Dendritic cell treated with granulocyte-macrophage colony-stimulating factor and Interleukin-4, amounts not matched to agents 40 ng/mL and 50 ng/mL, for 4 days (primary cell): ENCODE measurements at regions not wholly inside any gene's neighbourhood (a gene's known extent, or its start where the extent isn't known, plus 50 kb on each side); places are given as distances from the start of the nearest gene placed in this dataset.
"Not testable (repeated sequence)": the region's sequence is repeated elsewhere in the genome, so short reads cannot be mapped to it uniquely, and the experiment has no call there.

Source experiments
- H3K27ac Mint-ChIP-seq: one replicate; pipeline ENCODE4 v1.8.0; 2022; ENCODE audit warnings: mild to moderate bottlenecking, mixed read lengths
- H3K27me3 Mint-ChIP-seq: one replicate; pipeline ENCODE4 v1.8.0; 2022; ENCODE audit warnings: mild to moderate bottlenecking, mixed read lengths
- H3K36me3 Mint-ChIP-seq: one replicate; pipeline ENCODE4 v1.8.0; 2022; ENCODE audit warnings: low read depth, mixed read lengths
- H3K4me1 Mint-ChIP-seq: one replicate; pipeline ENCODE4 v1.8.0; 2022; ENCODE audit warnings: low read depth, mixed read lengths
- H3K4me3 Mint-ChIP-seq: one replicate; pipeline ENCODE4 v1.8.0; 2022; ENCODE audit warnings: mild to moderate bottlenecking, moderate library complexity, mixed read lengths
- H3K9me3 Mint-ChIP-seq: one replicate; pipeline ENCODE4 v1.8.0; 2022; ENCODE audit warnings: mixed read lengths
- intact Hi-C: fragments of 100-400 bp; cut with micrococcal nuclease; formaldehyde crosslinking; loops from one replicate; pipeline ENCODE4 v1.15.0; 2022

DNA sequence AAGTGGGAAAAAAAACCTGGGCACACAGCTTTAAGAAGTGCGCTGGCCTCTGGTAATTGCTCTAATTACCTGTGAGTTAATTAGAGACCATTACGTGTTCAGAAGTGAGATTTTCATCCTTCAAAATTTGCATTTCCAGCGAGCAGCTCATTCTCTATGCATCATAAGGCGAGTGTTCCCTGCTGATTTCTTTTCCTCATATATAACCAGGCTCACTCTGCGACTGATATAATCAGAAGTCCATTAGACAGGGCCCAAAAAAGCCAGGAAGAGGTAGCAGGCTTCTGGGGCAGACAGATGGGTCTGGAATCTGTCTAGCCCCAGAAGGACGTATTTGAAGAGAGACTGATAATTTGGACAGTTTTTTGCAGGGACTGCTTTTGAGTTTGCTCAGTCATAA, 158.7 kb downstream of the MTHFS start:
- Mint-ChIP-seq H3K4me1 (no peaks in the 10 kb centered on the region), H3K27me3 (peaks cover 15% of the 10 kb centered on the region), H3K4me3 (no peak overlapping the region), H3K9me3 (peaks cover 30% of the 10 kb centered on the region), H3K27ac (no peak overlapping the region), H3K36me3 (no peaks in the 10 kb centered on the region)
- intact Hi-C loops, result no loop called here

DNA sequence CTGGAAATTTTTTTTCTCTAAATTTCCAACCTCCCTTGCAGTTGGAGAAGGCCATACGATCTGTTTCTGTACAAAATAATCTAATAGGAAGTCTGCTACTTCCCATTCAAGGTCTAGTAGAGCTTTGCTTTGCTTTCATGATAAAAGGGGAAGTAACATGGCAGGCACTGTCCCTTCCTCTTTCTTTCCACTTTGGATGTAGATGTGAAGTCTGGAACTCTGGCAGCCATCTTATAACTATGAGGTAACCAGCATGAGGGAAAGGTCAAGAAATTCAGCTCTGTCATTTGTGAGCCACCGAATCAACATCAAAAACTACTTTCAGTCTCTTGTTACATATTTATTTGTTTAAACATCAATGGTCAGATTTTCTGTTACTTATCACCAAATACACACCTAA, 156.3 kb downstream of the MTHFS start:
- Mint-ChIP-seq H3K4me3 (no peak overlapping the region), H3K27ac (no peak overlapping the region), H3K9me3 (peaks cover 30% of the 10 kb centered on the region), H3K27me3 (peaks cover 15% of the 10 kb centered on the region), H3K4me1 (no peaks in the 10 kb centered on the region), H3K36me3 (no peaks in the 10 kb centered on the region)
- intact Hi-C loops, result no loop called here

- Mint-ChIP-seq H3K4me3 (no peak overlapping the region), H3K27ac (no peak overlapping the region), H3K4me1 (no peaks in the 10 kb centered on the region), H3K27me3 (no peaks in the 10 kb centered on the region), H3K36me3 (no peaks in the 10 kb centered on the region), H3K9me3 (peaks cover 34% of the 10 kb centered on the region)
- intact Hi-C loops, result no loop called here
Observed at GRCh38 chr15:79743032-79743431, 153.8 kb downstream of the MTHFS start.

DNA sequence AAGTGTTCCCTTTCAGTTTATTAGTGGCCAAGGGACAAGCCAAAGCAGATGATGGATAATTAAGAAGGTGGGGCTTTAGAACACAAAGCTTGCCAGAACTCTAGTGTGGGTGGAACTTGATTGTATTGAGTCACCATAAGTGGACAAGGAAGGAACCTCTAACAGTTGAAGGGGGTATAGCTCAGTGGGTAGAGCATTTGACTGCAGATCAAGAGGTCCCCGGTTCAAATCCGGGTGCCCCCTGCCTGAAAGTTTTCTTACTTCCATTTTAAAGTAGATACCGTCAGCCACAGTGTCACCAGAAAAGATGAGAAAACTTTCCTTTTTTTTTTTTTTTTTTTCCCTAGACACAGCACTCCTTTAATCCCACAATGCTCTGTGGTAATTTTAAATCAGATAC, 152.3 kb downstream of the MTHFS start:
- H3K27ac Mint-ChIP-seq, intact Hi-C loops, H3K36me3 Mint-ChIP-seq, H3K27me3 Mint-ChIP-seq, H3K4me3 Mint-ChIP-seq, H3K4me1 Mint-ChIP-seq: not testable (repeated sequence)
- H3K9me3 Mint-ChIP-seq, result peaks cover 41% of the 10 kb centered on the region

- no peaks in the 10 kb centered on the region for H3K9me3 Mint-ChIP-seq
- no peak overlapping the region for H3K4me3 Mint-ChIP-seq
- intact Hi-C loops, result no loop called here
- no peaks in the 10 kb centered on the region for H3K4me1 Mint-ChIP-seq
- H3K36me3 Mint-ChIP-seq, result no peaks in the 10 kb centered on the region
- no peak overlapping the region for H3K27ac Mint-ChIP-seq
- H3K27me3 Mint-ChIP-seq, result no peaks in the 10 kb centered on the region
Observed at GRCh38 chr15:79756365-79756764, 140.4 kb downstream of the MTHFS start.

DNA sequence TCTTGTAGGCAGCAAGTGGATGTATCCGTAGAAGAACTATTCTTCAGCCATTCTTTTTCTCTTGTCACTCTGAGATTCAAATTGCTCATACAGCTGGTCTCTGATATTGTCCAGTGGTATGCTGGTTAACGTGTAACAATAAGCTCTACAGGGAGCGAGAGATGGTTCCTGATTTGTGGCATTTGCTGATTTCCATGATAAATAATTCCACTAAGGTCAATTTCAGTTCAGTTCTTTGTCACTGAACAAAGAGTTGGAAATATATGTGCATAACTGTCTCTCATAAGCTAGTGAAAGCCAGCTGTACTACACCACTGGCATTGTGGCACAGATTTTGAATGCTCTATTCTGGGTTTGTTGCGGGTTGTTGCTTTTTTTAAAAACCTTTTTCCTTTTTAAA, 131.7 kb downstream of the MTHFS start:
- Mint-ChIP-seq H3K4me1 (no peaks in the 10 kb centered on the region), H3K4me3 (no peak overlapping the region), H3K9me3 (no peaks in the 10 kb centered on the region), H3K27me3 (peaks cover 1% of the 10 kb centered on the region), H3K27ac (no peak overlapping the region), H3K36me3 (no peaks in the 10 kb centered on the region)
- intact Hi-C loops, result loop anchor here (5.0 kb wide), 1 partner anchor 87 kb away; no protein-coding TSS in a partner anchor

DNA sequence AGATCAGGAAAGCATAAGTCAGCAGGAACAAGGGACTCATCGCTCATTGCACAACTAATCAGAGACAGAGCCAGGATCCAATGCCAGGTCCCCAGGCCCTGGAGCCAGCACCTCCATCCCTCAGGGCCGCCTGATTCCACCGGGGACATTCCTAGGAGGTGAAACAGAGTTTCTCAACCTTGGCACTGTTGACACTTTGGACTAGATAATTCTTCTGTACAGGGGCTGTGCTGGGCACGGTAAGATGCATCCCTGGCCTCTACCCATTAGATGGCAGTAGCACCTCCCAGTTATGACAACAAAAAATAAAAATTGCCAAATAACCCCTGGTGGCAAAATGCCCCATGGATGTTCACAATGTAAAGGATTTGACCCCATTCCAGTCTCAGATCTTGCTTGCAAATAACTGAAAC, 127.7 kb downstream of the MTHFS start:
- no peaks in the 10 kb centered on the region for H3K27me3 Mint-ChIP-seq
- H3K4me3 Mint-ChIP-seq, result no peak overlapping the region
- no peaks in the 10 kb centered on the region for H3K4me1 Mint-ChIP-seq
- H3K27ac Mint-ChIP-seq, result no peak overlapping the region
- intact Hi-C loops, result loop anchor here (5.0 kb wide), 1 partner anchor 83 kb away; no protein-coding TSS in a partner anchor
- H3K9me3 Mint-ChIP-seq, result no peaks in the 10 kb centered on the region
- H3K36me3 Mint-ChIP-seq, result no peaks in the 10 kb centered on the region

DNA sequence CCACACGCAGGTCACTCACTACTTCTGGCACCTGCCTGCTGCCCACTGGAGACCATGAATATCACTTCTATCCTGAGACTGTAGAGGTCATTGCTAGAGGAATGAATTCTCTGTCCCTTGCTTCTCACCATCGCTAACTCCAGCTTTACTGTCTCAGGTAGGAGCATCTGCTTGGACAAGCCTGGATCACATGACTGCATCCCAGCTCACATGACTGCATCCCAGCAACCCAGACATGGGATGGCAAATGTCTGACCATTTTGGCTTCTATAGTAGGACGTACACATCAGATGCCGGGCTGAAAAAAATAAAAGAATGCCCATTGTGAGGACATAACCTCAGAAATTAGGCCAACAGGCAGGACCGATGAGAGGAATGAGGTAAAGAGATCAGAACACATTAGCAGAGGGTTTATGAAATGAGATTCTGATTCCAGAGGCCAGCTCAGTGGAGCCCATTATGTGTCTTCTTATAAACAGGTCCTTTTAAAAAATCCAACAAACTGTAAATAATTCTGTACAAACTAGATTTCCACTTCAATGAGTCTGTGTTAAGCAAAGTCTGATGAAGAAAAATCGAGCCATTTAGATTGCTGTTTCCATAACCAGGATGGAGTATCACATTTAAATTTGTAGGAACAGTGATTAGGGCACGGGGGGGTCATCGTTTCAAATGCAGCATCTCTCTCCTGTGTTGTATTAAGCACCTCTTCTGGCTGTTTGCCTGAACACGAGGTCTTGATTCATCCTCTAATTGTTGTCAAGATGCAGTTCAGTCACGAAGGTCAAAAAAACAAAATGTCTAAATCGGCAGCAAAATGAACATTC, 126.7 kb downstream of the MTHFS start:
- H3K4me1 Mint-ChIP-seq, result no peaks in the 10 kb centered on the region
- intact Hi-C loops, result loop anchor here (5.0 kb wide), 1 partner anchor 82 kb away; no protein-coding TSS in a partner anchor
- H3K27me3 Mint-ChIP-seq, result no peaks in the 10 kb centered on the region
- no peaks in the 10 kb centered on the region for H3K36me3 Mint-ChIP-seq
- no peaks in the 10 kb centered on the region for H3K9me3 Mint-ChIP-seq
- H3K4me3 Mint-ChIP-seq, result no peak overlapping the region
- H3K27ac Mint-ChIP-seq, result no peak overlapping the region

DNA sequence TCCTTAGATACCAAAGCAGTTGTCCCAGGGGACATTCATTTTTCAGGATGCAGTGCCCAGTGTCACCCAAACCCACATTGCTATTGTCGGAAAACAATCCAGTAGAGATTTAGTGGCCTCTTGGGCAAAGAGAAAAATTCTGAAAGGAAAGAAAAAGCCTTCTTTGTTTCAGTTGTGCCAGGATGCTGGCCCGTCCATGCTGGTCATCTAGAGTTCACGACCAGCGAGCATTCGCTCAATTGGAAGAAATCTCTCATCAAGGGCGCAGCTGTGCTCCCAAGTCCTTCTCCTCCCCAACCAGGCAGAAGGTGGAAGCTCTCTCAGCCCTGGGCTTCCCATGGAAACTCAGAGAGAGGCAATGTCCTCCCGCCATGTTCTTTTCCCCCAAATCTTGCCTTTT, 123.7 kb downstream of the MTHFS start:
- Mint-ChIP-seq H3K36me3 (no peaks in the 10 kb centered on the region), H3K27me3 (no peaks in the 10 kb centered on the region), H3K9me3 (no peaks in the 10 kb centered on the region), H3K27ac (no peak overlapping the region), H3K4me1 (peaks cover 5% of the 10 kb centered on the region), H3K4me3 (no peak overlapping the region)
- intact Hi-C loops, result no loop called here

DNA sequence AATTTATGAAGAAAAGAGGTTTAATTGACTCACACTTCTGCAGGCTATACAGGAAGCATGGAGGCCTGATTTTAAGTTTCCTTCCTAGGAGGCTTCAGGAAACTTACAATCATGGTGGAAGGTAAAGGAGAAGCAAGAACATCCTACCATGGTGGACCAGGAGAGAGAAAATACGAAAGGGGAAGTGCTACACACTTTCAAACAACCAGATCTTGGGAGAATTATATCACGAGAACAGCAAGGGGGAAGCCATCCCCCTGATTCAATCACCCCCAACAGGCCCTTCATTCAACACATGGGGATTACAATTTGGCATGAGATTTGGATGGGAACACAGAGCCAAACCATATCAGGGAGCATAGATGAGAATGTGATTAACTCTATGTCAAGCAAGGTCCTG, 121.0 kb downstream of the MTHFS start:
- H3K36me3 Mint-ChIP-seq, result no peaks in the 10 kb centered on the region
- H3K4me1 Mint-ChIP-seq, result peaks cover 11% of the 10 kb centered on the region
- peaks cover under 1% of the 10 kb centered on the region for H3K27me3 Mint-ChIP-seq
- H3K9me3 Mint-ChIP-seq, result no peaks in the 10 kb centered on the region
- no peak overlapping the region for H3K4me3 Mint-ChIP-seq
- intact Hi-C loops, result no loop called here
- H3K27ac Mint-ChIP-seq, result no peak overlapping the region

GRCh38 chr15:79777916-79778315, 118.9 kb downstream of the MTHFS start:
- Mint-ChIP-seq H3K4me1 (peaks cover 11% of the 10 kb centered on the region), H3K27ac (no peak overlapping the region), H3K9me3 (peaks cover 20% of the 10 kb centered on the region), H3K36me3 (no peaks in the 10 kb centered on the region), H3K27me3 (peaks cover 2% of the 10 kb centered on the region), H3K4me3 (no peak overlapping the region)
- intact Hi-C loops, result no loop called here

DNA sequence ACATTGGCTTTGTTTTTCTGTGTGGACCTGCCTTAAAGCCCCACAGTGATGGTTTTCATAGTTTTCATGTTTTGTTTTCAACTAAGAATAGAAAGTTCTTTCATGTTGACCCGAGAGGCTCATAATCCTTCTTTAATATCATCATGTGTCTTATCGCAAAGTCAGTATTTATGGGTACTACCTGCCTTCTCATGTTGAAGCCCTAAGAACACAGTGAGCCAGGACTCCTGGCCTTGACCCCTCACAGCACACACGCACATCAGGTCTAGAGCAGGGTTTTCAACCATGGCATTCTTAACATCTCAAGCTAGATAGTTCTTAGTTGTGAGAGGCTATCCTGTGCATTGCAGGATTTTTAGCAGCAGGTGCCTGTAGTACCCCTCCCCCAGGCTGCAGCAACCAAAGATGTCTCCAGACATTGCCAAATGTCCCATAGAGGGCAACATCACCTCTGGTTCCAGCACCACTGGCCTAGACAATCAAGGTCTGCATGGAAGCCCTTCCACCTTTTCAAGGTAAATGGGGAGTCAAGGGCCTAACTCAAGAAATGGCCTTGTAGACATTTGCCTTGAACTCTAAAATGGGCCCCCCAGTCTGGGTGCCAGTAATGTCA, 118.3 kb downstream of the MTHFS start:
- Mint-ChIP-seq H3K4me3 (no peak overlapping the region), H3K27me3 (peaks cover 2% of the 10 kb centered on the region), H3K36me3 (no peaks in the 10 kb centered on the region), H3K4me1 (peaks cover 11% of the 10 kb centered on the region), H3K27ac (no peak overlapping the region), H3K9me3 (peaks cover 26% of the 10 kb centered on the region)
- intact Hi-C loops, result no loop called here

GRCh38 chr15:79779746-79780145, 117.1 kb downstream of the MTHFS start:
- Mint-ChIP-seq H3K4me3 (no peak overlapping the region), H3K27ac (no peak overlapping the region), H3K27me3 (peaks cover 2% of the 10 kb centered on the region), H3K36me3 (no peaks in the 10 kb centered on the region), H3K9me3 (peaks cover 27% of the 10 kb centered on the region), H3K4me1 (peaks cover 11% of the 10 kb centered on the region)
- intact Hi-C loops, result no loop called here

- intact Hi-C loops, H3K4me1 Mint-ChIP-seq, H3K4me3 Mint-ChIP-seq, H3K36me3 Mint-ChIP-seq, H3K27ac Mint-ChIP-seq, H3K27me3 Mint-ChIP-seq: not testable (repeated sequence)
- H3K9me3 Mint-ChIP-seq, result peaks cover 27% of the 10 kb centered on the region
Observed at GRCh38 chr15:79782307-79782706, 114.5 kb downstream of the MTHFS start.
